ENCODE measurements at regions not wholly inside any gene's neighbourhood (a gene's known extent, or its start where the extent isn't known, plus 50 kb on each side); places are given as distances from the start of the nearest gene placed in this dataset.
"Not testable (repeated sequence)": the region's sequence is repeated elsewhere in the genome, so short reads cannot be mapped to it uniquely, and the experiment has no call there.

DNA sequence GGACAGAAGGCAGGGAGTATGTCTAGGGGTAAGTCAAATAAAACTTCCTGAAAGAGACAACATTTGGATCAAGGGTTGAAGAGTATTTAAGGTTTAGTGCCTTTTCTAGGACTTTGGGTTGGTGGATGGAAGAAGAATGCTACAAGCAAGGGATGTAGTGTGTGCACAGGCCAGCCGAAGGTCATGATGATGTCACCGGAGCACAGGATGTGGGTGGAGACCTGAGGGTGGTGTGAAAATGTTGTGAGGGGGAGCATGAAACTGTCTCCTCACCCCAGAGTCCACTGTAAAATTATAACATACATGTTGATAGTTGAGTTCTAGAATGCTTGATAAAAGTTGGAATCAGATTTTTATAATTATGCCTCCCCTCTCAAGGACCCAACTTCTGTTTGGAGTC lies 553.3 kb upstream of the SGCD start:
- DNase-seq (ENCODE audit: low read depth) = no peak

DNA sequence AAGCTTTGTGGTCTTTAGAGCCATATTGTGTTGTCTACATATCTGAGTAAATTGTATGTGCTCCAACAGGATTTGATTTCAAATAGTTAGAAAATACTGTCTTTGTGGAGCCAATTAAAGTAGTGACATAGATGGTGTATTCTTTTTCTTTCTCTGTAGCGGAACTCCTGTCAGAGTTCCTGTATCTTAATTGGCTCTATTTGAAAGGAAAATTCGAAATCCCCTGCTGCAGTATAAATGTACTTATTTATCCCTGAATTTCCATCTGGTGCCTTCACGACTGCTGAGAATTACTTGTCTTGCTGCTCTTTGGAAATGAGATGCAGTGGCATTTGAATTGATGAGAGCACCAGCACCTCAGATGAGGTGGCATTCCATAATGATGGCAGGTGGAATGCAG lies 546.7 kb upstream of the SGCD start:
- no peak for DNase-seq (ENCODE audit: low read depth)

DNA sequence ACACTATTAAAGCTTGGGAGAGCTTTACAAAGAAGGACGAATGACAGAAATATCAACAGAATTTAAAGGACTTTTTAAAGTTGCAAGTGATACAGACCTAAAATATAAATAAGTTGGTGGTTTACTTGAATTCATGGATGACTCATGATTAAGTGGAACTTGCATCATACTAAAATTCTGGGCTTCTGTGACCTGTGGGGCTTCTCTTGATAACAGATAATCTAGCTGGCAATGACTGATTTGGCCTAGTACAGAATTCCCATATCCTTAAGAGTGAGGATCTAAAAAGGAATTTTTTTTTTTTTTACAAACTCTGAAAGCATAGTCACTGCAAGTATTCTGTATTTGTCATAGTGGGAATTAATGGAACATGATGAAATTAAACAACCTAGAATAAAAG lies 543.7 kb upstream of the SGCD start:
- DNase-seq (ENCODE audit: low read depth) = no peak

DNA sequence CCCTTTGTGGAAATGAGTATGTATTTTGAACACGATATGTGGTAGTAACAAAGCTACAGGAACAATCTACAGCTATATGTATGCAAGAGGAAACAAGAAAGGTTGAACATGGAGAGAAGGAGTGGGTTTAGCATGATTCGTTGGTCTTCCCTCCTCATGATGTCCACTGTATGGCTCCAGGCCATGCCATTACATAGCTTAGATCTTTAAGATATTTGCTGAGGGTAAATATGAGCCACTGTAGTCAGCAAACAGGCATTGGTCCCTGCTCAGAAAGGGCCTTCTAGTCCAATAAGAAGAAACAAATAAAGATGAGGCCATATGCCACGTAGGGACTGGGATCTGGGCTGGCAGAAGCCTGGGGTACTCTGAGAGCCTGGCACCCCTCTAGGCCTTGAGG lies 543.2 kb upstream of the SGCD start:
- DNase-seq (ENCODE audit: low read depth) = no peak

DNA sequence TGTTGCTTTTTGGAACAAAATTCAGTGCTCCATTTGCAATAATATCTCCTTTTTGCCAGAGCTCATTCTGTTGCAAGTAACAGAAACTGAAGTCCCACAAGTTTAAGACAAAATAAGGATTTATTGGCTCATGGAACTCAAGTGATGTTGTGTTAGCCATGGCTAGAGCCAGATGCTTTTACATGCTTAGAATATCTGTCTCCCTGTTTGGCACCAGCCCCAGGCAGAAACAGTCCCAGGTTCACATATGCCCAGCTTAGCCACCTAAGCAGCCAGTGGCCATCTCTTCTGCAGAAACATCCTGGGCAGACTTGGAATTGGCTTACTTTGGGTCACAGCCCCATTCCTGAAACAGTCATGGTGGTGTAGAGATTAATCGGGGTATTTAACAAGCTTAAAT lies 540.9 kb upstream of the SGCD start:
- no peak for DNase-seq (ENCODE audit: low read depth)

DNA sequence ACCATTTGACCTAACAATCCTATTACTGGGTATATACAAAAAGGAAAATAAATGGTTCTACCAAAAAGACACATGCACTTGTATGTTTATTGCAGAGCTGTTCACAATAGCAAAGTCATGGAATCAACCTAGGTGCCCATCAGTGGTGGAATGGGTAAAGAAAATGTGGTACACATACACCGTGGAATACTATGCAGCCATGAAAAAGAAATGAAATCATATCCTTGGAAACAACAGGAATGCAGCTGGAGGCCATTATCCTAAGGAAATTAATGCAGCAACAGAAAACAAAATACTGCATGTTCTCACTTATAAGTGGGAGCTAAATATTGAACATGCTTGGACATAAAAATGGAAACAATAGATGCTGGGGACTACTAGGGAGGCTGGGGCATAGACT lies 534.1 kb upstream of the SGCD start:
- DNase-seq (ENCODE audit: low read depth) = no peak

DNA sequence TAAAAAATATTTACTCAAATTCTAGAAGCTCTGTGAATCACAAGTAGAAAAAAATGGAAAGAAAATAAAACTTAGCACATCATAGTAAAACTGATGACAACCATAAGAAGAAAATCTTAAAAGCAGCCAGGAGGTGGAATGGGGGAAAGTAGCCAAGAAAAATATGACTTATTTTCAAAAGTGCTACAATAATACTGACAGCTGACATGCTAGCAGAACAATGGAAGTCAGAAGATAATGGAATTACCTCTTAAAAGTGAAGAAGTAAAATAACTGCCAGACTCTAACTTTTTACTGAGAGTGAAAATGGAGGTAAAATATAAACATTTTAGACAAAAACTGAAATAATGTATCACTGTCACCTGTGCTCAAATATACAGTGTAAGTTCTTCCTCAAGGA lies 532.2 kb upstream of the SGCD start:
- DNase-seq (ENCODE audit: low read depth) = no peak

DNA sequence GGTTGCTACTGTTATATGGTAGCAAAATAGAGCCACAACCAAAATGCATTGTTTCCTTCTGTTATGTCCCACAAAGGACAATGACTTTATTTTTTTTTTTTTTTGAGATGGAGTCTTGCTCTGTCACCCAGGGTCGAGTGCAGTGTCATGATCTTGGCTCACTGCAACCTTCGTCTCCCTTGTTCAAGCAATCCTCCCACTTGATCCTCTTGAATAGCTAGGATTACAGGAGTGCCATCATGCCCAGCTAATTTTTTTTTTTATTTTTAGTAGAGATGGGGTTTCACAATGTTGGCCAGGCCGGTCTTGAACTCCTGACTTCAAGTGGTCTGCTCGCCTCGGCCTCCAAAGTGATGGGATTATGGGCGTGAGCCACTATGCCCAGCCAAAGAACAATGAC lies 527.7 kb upstream of the SGCD start:
- no peak for DNase-seq (ENCODE audit: low read depth)

DNA sequence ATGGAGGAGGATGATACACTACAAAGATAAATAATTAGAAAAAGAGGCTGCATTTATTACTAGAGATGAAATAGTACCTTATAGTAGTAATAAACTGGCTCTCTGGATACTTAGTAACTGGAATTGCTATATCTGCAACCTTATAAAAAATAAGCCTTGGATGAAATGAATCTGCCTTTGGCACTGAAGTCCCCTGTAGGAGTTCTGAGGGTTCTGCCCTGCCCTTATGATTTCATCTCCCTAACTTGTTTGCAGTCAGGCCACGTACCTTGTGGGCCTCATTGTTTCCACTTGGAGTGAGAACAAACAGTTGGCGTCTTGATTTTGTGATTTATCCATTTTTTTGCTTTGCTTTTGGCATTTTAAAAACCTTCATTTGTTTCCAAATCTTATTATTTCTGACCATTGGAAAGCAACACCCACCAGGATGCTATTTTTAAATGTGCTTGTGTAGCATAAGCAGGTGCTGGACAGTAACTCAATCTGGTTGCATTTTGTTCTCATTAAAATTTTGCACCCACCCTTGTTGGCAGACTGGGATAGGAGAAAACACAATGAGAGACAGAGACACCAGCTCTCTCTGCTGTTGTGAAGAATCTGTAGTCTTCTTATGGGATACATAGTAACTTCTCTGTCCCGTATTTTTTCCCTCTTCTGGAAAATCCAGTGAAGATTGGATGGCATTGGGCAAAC lies 518.9 kb upstream of the SGCD start:
- no peak for DNase-seq (ENCODE audit: low read depth)

DNA sequence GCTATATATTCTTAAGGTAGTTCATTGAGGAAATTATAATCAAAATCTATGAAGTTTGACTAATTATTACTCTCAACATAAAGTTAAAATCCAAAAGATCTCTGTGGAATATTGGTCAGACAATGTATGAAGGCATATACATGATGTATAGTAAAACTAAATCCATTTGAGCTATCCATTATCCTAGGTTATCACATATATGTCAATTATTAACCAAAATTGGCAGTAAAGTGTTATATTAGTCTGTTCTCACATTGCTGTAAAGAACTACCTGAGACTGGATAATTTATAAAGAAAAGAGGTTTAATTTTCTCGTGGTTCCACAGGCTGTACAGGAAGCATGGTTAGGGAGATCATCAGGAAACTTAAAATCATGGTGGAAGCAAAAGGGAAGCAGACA lies 511.7 kb upstream of the SGCD start:
- no peak for DNase-seq (ENCODE audit: low read depth)

DNA sequence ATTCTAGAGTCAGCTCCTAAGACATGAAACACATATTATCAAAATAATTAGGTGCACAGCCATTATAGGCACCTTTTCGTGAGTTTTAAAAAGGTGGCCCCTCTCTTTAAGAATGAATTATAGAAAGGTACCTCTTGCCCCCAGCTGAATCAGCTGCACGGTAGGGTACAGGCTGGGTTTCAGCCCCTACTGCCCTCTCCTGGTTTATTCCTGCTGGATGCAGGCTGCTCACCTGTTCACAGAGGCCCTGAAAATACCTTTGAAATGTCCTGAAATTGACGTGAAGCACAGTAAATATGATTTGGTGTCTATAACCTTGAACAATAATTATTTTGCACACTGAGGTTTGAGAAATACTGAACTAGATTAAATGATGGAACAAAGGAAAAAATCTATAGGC lies 504.8 kb upstream of the SGCD start:
- no peak for DNase-seq (ENCODE audit: low read depth)

DNA sequence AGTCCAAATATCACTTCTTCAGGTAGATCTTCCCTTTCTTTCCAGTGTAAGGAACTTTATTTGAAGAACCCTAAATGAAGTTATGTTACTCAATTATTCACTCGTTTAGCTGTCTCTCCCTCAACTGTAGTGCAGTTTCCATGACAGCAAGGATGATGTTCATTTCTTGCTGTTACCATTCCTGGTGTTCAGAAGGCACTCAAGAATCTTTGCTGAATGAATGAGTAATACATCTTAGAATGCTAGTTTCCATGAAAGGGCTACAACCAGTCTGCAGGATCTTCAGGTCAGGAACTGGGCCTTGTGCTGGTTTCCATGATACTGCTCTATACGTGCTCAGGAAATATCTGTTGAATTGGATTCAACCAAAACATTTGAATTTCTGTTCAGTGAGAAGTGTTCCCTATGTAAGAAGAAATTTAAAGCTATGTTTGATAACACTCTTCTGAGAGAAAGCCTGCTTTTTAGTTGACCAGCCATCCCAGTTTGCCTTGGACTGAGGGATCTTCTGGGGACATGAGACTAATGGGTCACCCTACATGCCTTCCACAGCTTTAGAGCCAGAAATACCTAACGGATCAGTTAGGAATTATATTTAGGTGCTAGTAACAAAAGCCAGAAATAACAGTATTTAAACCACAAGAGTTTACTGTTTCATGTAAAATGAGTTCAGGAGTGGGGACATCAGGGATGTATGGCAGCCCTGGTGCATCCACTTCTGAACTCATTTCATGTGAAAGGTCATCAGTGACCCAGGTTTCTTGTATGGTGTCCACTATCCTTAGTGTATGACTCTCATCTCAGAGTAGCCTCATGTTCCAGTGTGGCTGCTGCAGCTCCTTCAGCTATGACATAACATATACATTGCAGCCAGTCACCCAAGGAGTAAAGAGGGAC lies 500.1 kb upstream of the SGCD start:
- DNase-seq (ENCODE audit: low read depth) = no peak

DNA sequence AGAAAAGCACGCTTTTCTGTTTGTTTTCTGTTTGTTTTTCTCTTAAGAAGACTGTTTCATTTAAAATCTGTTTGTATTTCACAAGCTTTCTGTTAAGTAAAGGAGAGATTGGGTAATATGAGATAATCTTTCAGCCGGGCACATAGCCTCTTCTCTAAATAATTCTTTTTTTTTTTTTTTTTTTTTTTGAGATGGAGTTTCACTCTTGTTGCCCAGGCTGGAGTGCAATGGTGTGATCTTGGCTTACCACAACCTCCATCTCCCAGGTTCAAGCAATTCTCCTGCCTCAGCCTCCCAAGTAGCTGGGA lies 499.5 kb upstream of the SGCD start:
- DNase-seq (ENCODE audit: low read depth) = not testable (repeated sequence)

DNA sequence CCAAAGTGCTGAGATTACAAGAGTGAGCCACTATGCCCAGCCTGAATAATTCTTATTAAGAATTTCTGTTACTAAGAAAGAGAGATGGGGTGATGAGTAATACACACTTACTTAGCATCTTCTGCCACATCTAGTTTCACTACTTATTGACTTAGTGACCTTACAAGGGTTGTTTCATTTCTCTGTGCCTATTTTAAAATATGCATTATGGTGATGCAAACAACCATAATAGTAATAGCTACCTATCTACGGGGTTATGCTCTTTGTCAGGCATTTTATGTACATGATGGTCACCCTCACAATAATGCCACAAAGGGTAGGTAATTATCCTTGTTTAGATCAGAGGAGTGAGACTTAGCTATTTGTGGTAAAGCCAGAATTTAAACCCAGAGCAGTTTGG lies 499.0 kb upstream of the SGCD start:
- DNase-seq (ENCODE audit: low read depth) = no peak

DNA sequence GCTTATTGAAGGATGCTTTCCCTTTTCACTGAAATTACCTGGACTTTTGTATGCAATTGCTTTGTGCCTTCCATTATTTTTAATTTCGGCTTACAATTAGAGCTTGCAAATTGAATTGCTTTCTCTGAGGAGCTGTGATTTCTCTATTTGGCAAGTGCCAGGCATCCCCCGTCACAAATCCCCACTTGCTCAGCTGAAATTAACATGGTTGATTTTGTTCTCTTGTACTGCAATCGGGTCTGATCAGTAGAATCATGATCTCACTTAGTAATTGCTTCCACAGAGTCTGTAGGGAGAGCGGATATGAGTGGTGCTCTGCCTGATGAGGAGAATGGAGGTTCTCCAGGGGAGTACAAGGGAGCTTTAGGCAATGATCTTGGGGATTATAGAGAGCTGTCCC lies 495.5 kb upstream of the SGCD start:
- no peak for DNase-seq (ENCODE audit: low read depth)

DNA sequence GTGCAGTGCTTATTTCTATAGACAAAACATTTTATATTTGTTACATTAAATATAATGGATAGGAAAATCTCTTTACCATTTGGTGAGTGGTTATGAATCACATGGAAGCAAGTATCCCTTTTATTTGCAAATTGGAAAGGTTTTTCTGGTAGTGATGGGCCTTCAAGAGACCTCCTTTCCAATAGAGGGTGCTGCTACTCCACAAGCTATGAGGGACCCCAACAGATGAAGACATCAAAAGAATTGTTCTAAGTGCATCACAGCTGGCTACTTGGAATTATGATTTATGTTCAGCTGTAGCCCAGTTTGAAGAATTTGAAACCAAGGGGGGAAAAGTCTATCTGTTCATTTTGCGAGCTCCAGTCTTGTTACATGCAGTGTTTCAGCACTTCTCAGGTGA lies 493.7 kb upstream of the SGCD start:
- no peak for DNase-seq (ENCODE audit: low read depth)

DNA sequence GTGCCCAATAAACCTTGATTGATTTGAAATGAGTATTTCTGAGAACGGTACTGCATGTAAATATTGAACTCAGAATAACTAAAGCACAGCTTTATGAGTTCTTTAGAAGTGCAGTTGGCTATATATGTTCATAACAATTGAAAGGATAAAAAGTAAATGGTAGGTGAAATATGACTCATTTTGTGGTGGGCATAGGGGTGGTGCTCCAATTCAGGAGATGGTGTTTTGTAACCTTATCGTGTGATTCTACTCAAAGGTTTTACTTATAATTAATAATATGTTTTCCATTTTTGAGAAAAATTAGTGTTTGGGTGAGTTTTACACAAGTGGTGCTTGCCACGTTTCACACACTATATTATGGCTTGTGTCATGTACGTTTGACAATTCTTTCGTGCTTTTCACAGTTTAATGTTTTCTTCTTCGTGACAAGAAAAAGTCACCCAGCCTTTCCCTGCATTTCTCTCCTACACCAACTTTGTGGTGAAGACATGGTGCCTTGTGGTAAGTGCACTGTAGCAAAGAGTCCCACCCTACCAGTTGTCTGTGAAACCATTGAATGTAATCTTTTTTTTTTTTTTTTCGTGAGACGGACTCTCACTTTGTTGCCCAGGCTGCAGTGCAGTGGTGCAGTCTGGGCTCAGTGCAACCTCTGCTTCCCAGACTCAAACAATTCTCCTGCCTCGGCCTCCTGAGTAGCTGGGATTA lies 492.5 kb upstream of the SGCD start:
- DNase-seq (ENCODE audit: low read depth) = no peak

DNA sequence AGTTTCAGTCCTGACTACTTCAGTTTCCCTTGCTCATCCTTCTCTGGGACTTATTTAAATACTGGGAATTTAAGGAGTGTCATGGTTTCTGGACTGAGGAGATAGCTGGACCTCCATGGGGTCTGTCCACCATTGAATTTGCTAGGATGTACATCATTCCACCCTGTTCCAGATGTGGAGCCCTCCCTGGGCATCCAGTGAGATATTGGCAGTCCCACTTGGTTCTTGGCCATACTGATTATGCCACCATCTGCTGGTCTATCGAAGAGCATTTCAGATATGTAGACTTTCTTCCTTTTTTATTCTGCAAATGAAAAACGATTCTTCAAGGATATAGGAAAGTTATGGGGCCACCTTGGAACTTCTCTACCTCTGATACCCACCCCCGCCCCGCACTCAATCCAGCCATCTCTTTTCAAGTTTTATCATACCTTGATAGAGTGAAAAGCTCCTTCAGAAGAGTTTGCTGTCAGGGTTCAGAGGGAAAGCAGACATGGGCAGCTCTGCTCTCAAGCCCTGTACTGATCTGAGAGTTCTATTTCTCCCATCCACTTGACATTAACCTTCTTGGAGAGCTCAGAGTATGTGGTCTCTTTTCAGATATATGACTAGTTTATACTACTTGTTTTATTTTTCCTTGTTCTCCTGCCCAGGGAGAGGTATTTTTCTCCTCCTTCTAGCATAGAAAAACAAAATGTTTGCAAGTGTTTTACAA lies 490.7 kb upstream of the SGCD start:
- DNase-seq (ENCODE audit: low read depth) = no peak

DNA sequence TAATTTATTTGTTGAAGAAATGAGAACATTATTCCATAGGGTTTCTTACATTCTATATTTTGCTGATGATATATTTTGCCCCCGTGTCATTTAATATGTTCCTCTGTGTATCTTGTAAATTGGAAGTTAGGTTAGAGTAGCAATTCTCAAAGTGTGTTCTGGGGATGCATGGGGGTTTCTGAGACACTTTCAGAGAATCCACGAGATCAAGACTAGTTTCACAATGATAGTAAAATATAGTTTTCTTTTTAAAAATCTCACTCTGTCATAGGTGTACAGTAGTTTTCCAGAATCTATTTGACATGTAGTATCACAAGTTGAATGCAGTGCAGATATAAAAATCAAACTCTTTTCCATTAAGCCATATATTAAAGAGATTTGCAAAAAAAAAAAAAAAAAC lies 488.6 kb upstream of the SGCD start:
- no peak for DNase-seq (ENCODE audit: low read depth)

DNA sequence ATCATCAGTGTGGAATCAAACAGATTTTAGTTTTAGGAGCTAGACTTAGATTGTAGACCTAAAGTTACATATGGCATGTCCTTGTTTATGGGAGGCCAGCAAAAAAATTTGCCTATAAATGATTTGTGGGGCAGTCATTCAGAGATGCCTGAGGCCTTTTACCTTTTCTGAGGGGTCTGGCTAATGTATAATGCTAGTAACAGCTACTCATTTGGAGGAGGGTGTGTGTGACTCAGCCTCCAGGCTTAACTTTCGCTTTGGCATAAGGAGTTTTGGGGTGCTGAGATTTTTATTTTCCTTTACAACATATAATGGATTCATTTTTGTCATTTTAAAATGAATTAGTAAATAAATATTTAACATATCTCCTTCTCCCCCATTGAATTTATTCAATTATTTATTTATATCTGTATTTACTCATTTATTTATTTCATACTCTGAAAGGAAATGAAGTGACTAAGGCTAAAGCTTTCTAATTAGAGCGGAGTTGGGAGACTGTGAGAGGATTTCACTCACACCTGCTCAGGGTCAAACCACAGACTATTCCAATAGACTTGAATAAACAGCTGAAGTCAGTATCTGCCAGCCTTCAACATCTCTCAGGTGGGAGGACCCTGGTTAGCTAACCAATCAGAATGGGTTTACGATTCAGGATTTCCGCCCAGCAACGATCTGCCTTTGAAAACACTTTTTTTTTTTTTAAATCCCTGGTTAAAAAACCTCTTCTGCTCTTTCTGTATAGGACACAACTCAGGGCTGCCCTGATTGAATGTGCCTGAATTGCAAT lies 487.5 kb upstream of the SGCD start:
- DNase-seq (ENCODE audit: low read depth) = no peak

DNA sequence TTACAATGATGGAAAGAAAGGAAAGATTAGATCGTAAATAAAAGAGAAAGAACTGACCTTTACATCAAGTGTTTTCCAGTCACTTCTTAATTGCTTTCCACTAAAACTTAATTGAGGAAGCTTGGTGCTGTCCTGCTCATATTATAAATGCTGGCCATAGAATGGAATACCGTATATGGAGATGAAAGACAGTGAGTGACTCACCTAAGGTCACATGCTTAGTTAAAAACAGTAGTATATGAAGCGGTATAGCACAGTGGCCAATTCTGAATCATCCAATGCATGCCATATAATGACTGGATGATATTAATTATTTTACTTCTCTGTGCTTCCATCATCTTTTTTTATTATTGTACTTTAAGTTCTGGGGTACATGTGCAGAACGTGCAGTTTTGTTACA lies 482.4 kb upstream of the SGCD start:
- DNase-seq (ENCODE audit: low read depth) = no peak

DNA sequence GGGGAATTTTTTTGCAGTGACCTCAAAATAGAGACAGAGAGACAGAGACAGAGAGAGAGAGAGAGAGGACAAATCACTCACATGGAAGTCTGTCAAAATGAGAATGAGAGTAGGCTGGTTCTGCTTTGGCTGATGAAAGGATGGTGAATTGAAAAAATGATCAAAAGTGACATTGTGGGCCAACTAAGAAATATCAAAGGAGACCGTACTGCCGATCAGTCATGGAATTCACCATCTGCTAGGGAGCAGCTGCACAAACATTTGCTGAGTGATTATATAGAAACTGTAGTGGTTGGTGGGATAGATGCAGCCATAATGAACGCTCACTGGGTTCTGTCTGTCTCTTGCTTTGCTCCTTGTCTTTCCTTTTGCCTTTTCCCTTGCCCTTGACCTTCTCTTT lies 476.6 kb upstream of the SGCD start:
- no peak for DNase-seq (ENCODE audit: low read depth)
